C4-2B (cell line): ENCODE measurements at regions not wholly inside any gene's neighbourhood (a gene's known extent, or its start where the extent isn't known, plus 50 kb on each side); places are given as distances from the start of the nearest gene placed in this dataset.
"Not testable (repeated sequence)": the region's sequence is repeated elsewhere in the genome, so short reads cannot be mapped to it uniquely, and the experiment has no call there.

ENCODE experiments used
- H3K27ac ChIP-seq: fragments of 450-650 bp; 2 replicates; pipeline ENCODE4 v1.5.1; 2017
- CTCF ChIP-seq: fragments of 450-650 bp; conservative IDR thresholded peaks from 2 replicates; pipeline ENCODE4 v1.5.1; 2017; ENCODE audit warnings: mild to moderate bottlenecking
- ZFX ChIP-seq: fragments of 450-650 bp; IDR thresholded peaks from 2 replicates; pipeline ENCODE4 v1.6.1; 2017

DNA sequence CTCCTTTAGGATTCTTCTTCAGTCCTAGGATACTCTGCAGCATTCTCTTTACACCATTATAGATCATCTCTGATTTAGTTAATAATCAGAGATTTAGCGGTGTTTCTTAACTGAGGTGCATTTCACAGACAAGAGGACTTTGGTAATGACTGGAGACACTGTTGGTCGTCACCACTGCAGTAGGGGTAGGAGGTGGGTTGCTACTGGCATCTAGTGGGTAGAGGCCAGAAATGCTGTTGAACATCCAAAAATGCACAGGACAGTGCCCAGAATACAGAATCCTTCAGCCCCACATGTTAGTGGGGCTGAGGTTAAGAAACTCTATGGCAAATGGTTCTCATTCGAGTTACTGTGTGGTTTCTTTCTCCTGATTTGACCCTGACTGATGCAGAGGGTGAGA is 80.4 kb upstream of the LMCD1 start:
- TF ChIP-seq CTCF (peak; percentile 30), ZFX (no peak)
- no peak overlapping the region for H3K27ac ChIP-seq

DNA sequence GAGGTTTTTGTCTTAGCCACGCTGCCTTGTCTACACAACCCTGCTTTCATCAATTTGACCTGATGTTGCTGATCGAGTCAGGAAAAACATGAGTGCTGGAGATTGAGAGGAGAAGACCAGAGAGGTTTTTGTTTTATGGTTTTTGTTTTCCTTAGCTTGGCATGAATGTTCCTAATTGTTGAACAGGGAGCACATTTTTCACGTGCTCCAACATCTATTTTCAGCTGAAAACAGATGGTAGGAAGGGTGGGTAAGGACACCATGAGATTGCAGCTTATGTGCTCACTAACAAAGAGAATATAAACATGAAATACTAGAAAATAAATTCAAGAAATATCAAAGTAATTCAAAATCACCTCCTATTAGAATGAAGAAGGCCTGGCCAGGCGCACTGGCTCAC is 79.9 kb upstream of the LMCD1 start:
- no peak overlapping the region for H3K27ac ChIP-seq
- TF ChIP-seq CTCF, result no peak
- TF ChIP-seq ZFX, result no peak

DNA sequence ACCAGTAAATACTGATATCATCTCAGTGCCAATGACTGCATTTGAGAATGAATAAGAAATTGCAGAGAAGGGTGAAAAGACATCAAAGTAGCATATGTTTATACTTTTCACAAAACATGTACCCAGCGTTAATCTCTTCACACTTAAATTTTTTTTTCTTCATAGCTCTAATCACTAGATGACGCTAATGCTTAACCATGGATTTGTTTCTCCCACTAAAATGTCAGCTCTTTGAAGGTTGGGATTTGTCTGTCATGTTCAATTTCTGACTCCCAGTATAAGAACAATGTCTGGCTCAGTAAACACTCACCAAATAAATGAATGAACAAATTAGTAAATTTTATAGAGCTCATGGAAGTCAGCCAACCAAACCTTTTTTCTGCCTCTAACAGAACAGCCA is 78.3 kb upstream of the LMCD1 start:
- no peak overlapping the region for H3K27ac ChIP-seq
- TF ChIP-seq ZFX (no peak), CTCF (peak; percentile 37)

DNA sequence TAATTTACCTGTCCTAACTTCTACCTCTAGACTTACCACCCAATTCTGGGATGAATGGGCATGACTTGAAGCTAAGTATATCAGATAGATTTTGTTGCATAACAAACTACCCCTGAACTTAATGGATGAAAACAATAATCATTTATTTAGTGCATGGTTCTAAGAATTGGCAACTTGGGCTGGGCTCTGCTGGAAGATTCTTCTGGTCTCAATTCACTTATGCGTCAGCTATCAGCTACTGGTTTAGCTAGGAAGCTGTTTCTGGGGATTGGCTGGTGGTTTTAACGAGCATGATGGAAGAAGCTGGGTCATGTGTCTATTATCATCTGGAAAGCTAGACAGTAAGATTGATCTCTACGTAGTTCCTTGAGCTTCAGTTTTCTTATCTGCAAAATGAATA is 77.3 kb upstream of the LMCD1 start:
- TF ChIP-seq ZFX, result no peak
- TF ChIP-seq CTCF, result no peak
- H3K27ac ChIP-seq, result no peak overlapping the region

GRCh38 chr3:8436661-8437287 is 64.8 kb upstream of the LMCD1 start:
- H3K27ac ChIP-seq, result no peak overlapping the region
- no peak for TF ChIP-seq ZFX
- no peak for TF ChIP-seq CTCF

- H3K27ac ChIP-seq, result no peak overlapping the region
- TF ChIP-seq ZFX (no peak), CTCF (no peak)
Measured at GRCh38 chr3:8438507-8439079, 63.0 kb upstream of the LMCD1 start.

DNA sequence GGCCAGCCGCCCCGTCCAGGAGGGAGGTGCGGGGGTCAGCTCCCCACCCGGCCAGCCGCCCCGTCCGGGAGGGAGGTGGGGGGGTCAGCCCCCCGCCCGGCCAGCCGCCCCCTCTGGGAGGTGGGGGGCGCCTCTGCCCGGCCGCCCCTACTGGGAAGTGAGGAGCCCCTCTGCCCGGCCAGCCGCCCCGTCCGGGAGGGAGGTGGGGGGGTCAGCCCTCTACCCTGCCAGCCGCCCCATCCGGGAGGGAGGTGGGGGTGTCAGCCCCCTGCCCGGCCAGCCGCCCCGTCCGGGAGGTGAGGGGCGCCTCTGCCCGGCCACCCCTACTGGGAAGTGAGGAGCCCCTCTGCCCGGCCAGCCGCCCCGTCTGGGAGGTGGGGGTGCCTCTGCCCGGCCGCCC is 61.5 kb upstream of the LMCD1 start:
- not testable (repeated sequence) for H3K27ac ChIP-seq

DNA sequence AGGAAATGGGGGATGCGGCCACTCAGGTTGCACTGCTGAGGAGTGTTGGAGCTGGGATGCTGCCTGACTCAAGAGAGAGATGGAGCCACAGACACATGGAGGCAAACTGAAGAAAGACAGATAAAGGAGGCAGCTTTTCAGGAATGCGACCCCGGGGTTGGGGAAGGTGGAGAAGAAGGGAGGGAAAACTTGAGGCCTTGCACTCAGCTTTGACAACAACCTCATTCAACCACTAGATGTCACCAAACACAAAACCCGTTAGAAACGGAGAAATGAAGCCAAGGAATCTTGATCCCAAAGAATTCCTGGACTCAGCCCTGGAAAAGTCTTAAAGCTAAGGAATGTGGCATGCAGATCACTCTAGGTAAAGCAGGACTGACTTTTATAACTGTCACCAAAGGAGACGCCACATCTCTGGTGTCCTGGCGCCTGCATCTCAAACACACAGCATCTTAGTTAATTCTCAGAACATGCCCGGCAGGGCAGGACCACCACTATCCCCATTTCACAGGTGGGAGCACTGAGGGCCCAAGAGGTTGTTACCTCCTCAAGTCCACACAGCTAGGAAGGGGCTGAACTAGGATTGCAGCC is 59.6 kb upstream of the LMCD1 start:
- TF ChIP-seq CTCF, result peak; percentile 81
- no peak for TF ChIP-seq ZFX
- H3K27ac ChIP-seq, result no peak overlapping the region
